ENCODE measurements at regions not wholly inside any gene's neighbourhood (a gene's known extent, or its start where the extent isn't known, plus 50 kb on each side); places are given as distances from the start of the nearest gene placed in this dataset.

DNA sequence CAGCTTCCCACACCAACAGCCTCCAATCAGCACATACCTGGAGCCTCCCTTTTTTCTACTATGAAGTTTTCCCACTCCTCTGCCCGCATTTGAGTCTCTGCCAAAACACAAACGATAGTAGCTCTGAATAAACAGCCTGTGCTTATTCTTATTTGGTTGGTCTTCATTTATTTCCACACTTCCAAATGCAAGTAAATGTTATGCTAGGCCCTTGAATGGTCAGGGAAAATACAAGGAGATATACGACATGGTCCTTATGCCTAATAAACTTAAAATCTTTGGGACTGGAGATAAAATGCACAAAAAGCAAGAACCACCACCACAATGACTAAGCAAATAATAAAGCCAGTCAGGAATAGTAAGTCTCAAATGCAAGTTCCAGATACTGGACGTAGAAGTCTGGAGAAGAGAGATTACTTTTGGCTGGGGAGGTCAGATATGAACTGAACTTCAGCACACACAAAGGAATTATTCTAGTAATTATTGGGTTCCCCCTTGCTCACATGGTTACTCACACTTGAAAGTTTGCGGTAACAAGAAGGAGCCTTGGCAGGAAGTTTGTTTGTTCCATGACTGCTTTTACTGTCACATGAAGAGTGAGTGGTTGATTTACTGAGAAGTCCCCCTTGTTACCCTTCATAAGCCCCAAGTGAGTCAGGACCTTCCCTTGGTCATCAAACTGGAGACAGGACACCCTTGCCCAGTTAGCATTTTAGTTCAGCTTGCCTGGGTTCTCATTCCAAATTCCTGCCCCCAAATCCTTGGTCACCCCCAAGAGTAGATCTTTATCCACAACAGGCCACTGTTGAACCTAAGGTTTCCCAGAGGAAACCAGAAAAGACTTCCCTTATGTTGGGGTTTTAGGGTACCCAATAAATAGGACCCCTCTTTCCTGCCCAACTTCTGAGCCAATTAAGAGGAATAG is 511.2 kb upstream of the JARID2 start:
- WGBS = 26% methylated on average over 5 of the region's 5 CpGs
- no peaks in the 10 kb centered on the region for H3K9me3 ChIP-seq (ENCODE audit: control insufficient read depth, low read length)

DNA sequence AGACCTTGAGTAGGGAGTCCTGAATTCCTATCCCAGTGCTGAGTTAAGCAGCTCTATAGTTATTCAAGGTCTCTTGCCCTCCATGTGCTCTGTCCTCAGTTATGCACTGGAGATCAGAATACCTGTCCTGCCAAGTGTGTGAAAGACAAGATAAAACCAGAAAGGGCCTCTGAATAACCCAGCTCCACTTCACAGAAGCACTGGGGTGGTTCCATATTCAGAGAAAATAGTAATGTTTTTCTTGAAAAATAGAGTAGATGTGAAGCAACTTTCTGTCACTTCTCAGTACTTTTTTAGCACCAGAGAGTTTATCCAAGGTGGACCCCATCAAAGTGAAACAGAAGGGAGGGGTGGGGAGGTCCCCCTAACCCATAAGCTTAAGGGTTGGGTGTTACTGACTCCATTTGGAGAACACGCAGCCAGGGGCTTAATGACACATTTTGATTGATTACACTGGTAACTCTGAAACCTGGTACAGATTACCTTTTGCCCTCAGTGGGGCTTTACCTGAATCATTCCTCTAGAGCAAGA is 509.8 kb upstream of the JARID2 start:
- Histone ChIP-seq H3K79me1 (replicated peaks; ENCODE audit: low read length, poor library complexity, severe bottlenecking) (no peaks in the 10 kb centered on the region), H3K4me1 (ENCODE audit: control insufficient read depth, insufficient read depth, low read depth, low read length) (peaks cover 4% of the 10 kb centered on the region), H2AFZ (ENCODE audit: low read depth, low read length) (no peak overlapping the region), H3K14ac (ENCODE audit: low read length in 2 of 2) (no peak overlapping the region), H3K27ac (ENCODE audit: low read length, poor library complexity, severe bottlenecking) (no peak overlapping the region), H3K36me3 (ENCODE audit: control insufficient read depth in 1 of 2, insufficient read depth in 2 of 2, low read depth in 1 of 2, low read length in 2 of 2) (no peaks in the 10 kb centered on the region), H3K4me2 (ENCODE audit: low read length, poor library complexity, severe bottlenecking) (no peak overlapping the region), H2BK12ac (ENCODE audit: low read length in 2 of 2) (no peak overlapping the region), H3K18ac (ENCODE audit: low read depth in 1 of 2, low read length in 2 of 2) (peak overlapping the region in 1 of 2 experiments; percentile 30), H2BK15ac (ENCODE audit: low read depth, poor library complexity, severe bottlenecking) (no peak overlapping the region), H2BK120ac (ENCODE audit: low read depth, low read length) (no peak overlapping the region), H3K23ac (ENCODE audit: low read length in 2 of 2) (no peak overlapping the region), H3K27me3 (ENCODE audit: control insufficient read depth in 1 of 2, insufficient read depth in 1 of 2, low read length in 2 of 2) (no peaks in the 10 kb centered on the region), H3K4ac (ENCODE audit: low read depth in 1 of 2, low read length in 2 of 2) (no peak overlapping the region), H4K8ac (ENCODE audit: low read length) (no peak overlapping the region), H2BK5ac (ENCODE audit: low read depth, low read length, poor library complexity, severe bottlenecking) (no peak overlapping the region), H3K9me3 (ENCODE audit: control insufficient read depth, low read length) (no peaks in the 10 kb centered on the region), H4K91ac (ENCODE audit: low read length) (no peak overlapping the region), H2AK5ac (ENCODE audit: low read length, severe bottlenecking) (no peak overlapping the region), H3K9ac (ENCODE audit: low read length) (no peak overlapping the region), H3K4me3 (ENCODE audit: insufficient read depth in 1 of 2, low read depth in 1 of 2, low read length in 2 of 2) (no peak overlapping the region)
- no peak for DNase-seq
- 100% methylated on average over 1 of the region's 1 CpG for WGBS

More for the DNA sequence above, 511.2 kb upstream of the JARID2 start:
- H3K4ac ChIP-seq (ENCODE audit: low read depth in 1 of 2, low read length in 2 of 2) = peak overlapping the region in 1 of 2 experiments; percentile 48
- DNase-seq = peak; percentile 96
- peak overlapping the region; percentile 70 for H3K9ac ChIP-seq (ENCODE audit: low read length)
- H2BK15ac ChIP-seq (ENCODE audit: low read depth, poor library complexity, severe bottlenecking) = no peak overlapping the region
- H3K18ac ChIP-seq (ENCODE audit: low read depth in 1 of 2, low read length in 2 of 2) = peak overlapping the region in 1 of 2 experiments; percentile 57
- H3K4me2 ChIP-seq (ENCODE audit: low read length, poor library complexity, severe bottlenecking) = no peak overlapping the region
- peak overlapping the region; percentile 78 for H4K91ac ChIP-seq (ENCODE audit: low read length)
- H3K4me1 ChIP-seq (ENCODE audit: control insufficient read depth, insufficient read depth, low read depth, low read length) = peaks cover 4% of the 10 kb centered on the region
- H2BK12ac ChIP-seq (ENCODE audit: low read length in 2 of 2) = peak overlapping the region; percentile 73 to 94
- no peak overlapping the region for H2AFZ ChIP-seq (ENCODE audit: low read depth, low read length)
- H3K23ac ChIP-seq (ENCODE audit: low read length in 2 of 2) = no peak overlapping the region
- peak overlapping the region; percentile 57 for H4K8ac ChIP-seq (ENCODE audit: low read length)
- no peaks in the 10 kb centered on the region for H3K79me1 ChIP-seq (replicated peaks; ENCODE audit: low read length, poor library complexity, severe bottlenecking)
- no peaks in the 10 kb centered on the region for H3K27me3 ChIP-seq (ENCODE audit: control insufficient read depth in 1 of 2, insufficient read depth in 1 of 2, low read length in 2 of 2)
- no peak overlapping the region for H3K14ac ChIP-seq (ENCODE audit: low read length in 2 of 2)
- no peak overlapping the region for H2BK5ac ChIP-seq (ENCODE audit: low read depth, low read length, poor library complexity, severe bottlenecking)
- H2BK120ac ChIP-seq (ENCODE audit: low read depth, low read length) = peak overlapping the region; percentile 67
- H3K27ac ChIP-seq (ENCODE audit: low read length, poor library complexity, severe bottlenecking) = no peak overlapping the region
- H2AK5ac ChIP-seq (ENCODE audit: low read length, severe bottlenecking) = no peak overlapping the region
- H3K36me3 ChIP-seq (ENCODE audit: control insufficient read depth in 1 of 2, insufficient read depth in 2 of 2, low read depth in 1 of 2, low read length in 2 of 2) = no peaks in the 10 kb centered on the region
- peak overlapping the region in 1 of 2 experiments; percentile 13 for H3K4me3 ChIP-seq (ENCODE audit: insufficient read depth in 1 of 2, low read depth in 1 of 2, low read length in 2 of 2)

DNA sequence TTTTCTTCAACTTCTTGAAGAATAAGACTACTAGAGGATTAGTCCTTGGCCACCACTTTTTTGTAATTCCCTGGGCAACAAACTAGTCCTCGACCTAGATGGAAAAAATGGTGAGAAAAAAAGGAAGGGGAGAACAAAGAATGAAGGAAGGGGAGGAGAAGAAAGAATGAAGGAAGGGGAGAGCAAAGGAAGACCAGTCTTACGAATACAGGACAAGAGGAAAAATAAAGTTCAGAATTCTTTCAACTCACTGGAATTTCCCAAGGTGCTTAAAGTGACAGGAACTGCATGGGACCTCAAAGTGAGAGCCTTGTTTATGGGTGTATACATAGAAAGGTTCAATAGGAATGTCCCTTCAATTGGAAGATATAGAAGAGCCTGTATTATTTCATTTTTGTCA is 509.3 kb upstream of the JARID2 start:
- Histone ChIP-seq H2BK12ac (ENCODE audit: low read length in 2 of 2) (no peak overlapping the region), H3K9ac (ENCODE audit: low read length) (no peak overlapping the region), H2BK5ac (ENCODE audit: low read depth, low read length, poor library complexity, severe bottlenecking) (no peak overlapping the region), H3K14ac (ENCODE audit: low read length in 2 of 2) (no peak overlapping the region), H2BK15ac (ENCODE audit: low read depth, poor library complexity, severe bottlenecking) (no peak overlapping the region), H3K4ac (ENCODE audit: low read depth in 1 of 2, low read length in 2 of 2) (no peak overlapping the region), H2AFZ (ENCODE audit: low read depth, low read length) (no peak overlapping the region), H3K36me3 (ENCODE audit: control insufficient read depth in 1 of 2, insufficient read depth in 2 of 2, low read depth in 1 of 2, low read length in 2 of 2) (no peaks in the 10 kb centered on the region), H4K91ac (ENCODE audit: low read length) (no peak overlapping the region), H3K18ac (ENCODE audit: low read depth in 1 of 2, low read length in 2 of 2) (no peak overlapping the region), H2BK120ac (ENCODE audit: low read depth, low read length) (no peak overlapping the region), H3K4me2 (ENCODE audit: low read length, poor library complexity, severe bottlenecking) (no peak overlapping the region), H3K27me3 (ENCODE audit: control insufficient read depth in 1 of 2, insufficient read depth in 1 of 2, low read length in 2 of 2) (no peaks in the 10 kb centered on the region), H4K8ac (ENCODE audit: low read length) (no peak overlapping the region), H3K4me3 (ENCODE audit: insufficient read depth in 1 of 2, low read depth in 1 of 2, low read length in 2 of 2) (no peak overlapping the region), H3K27ac (ENCODE audit: low read length, poor library complexity, severe bottlenecking) (no peak overlapping the region), H2AK5ac (ENCODE audit: low read length, severe bottlenecking) (no peak overlapping the region), H3K9me3 (ENCODE audit: control insufficient read depth, low read length) (no peaks in the 10 kb centered on the region), H3K4me1 (ENCODE audit: control insufficient read depth, insufficient read depth, low read depth, low read length) (peaks cover 4% of the 10 kb centered on the region), H3K79me1 (replicated peaks; ENCODE audit: low read length, poor library complexity, severe bottlenecking) (no peaks in the 10 kb centered on the region), H3K23ac (ENCODE audit: low read length in 2 of 2) (no peak overlapping the region)
- WGBS = 95% methylated on average over 2 of the region's 2 CpGs
- no peak for DNase-seq

DNA sequence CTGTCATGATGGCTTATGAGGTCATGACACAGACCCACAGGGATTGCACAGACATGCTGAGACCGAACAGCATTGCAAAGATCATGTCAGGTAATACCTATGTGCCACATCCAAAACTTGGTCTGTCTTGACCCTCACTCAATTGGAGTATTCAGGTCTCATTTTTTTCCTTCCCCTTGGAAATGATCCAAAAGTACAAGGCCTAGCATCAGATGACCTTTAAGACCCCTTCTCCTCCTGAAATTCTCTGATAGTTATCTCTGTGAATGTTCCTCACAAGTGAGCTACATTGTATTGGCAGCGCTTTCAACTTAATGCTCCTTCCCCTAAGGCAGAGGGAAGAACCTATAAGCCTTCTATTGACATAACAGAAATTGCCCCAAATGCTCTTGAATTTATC is 507.4 kb upstream of the JARID2 start:
- Histone ChIP-seq H3K4me2 (ENCODE audit: low read length, poor library complexity, severe bottlenecking) (no peak overlapping the region), H3K79me1 (replicated peaks; ENCODE audit: low read length, poor library complexity, severe bottlenecking) (no peaks in the 10 kb centered on the region), H2BK120ac (ENCODE audit: low read depth, low read length) (no peak overlapping the region), H2AFZ (ENCODE audit: low read depth, low read length) (no peak overlapping the region), H3K9ac (ENCODE audit: low read length) (no peak overlapping the region), H4K8ac (ENCODE audit: low read length) (no peak overlapping the region), H3K18ac (ENCODE audit: low read depth in 1 of 2, low read length in 2 of 2) (peak overlapping the region in 1 of 2 experiments; percentile 37), H2BK12ac (ENCODE audit: low read length in 2 of 2) (peak overlapping the region in 1 of 2 experiments; percentile 70), H2BK5ac (ENCODE audit: low read depth, low read length, poor library complexity, severe bottlenecking) (no peak overlapping the region), H3K4me3 (ENCODE audit: insufficient read depth in 1 of 2, low read depth in 1 of 2, low read length in 2 of 2) (no peak overlapping the region), H3K4ac (ENCODE audit: low read depth in 1 of 2, low read length in 2 of 2) (peak overlapping the region in 1 of 2 experiments; percentile 24), H3K4me1 (ENCODE audit: control insufficient read depth, insufficient read depth, low read depth, low read length) (peaks cover 4% of the 10 kb centered on the region), H3K36me3 (ENCODE audit: control insufficient read depth in 1 of 2, insufficient read depth in 2 of 2, low read depth in 1 of 2, low read length in 2 of 2) (no peaks in the 10 kb centered on the region), H2AK5ac (ENCODE audit: low read length, severe bottlenecking) (no peak overlapping the region), H4K91ac (ENCODE audit: low read length) (no peak overlapping the region), H3K9me3 (ENCODE audit: control insufficient read depth, low read length) (no peaks in the 10 kb centered on the region), H3K27ac (ENCODE audit: low read length, poor library complexity, severe bottlenecking) (no peak overlapping the region), H2BK15ac (ENCODE audit: low read depth, poor library complexity, severe bottlenecking) (no peak overlapping the region), H3K27me3 (ENCODE audit: control insufficient read depth in 1 of 2, insufficient read depth in 1 of 2, low read length in 2 of 2) (no peaks in the 10 kb centered on the region), H3K23ac (ENCODE audit: low read length in 2 of 2) (no peak overlapping the region), H3K14ac (ENCODE audit: low read length in 2 of 2) (no peak overlapping the region)
- WGBS = 98% methylated on average over 2 of the region's 2 CpGs
- DNase-seq = no peak

Measured in mesenchymal stem cell (in vitro differentiated cells and primary cell).